Sigmoid colon (tissue), 4 donors: ENCODE measurements at regions not wholly inside any gene's neighbourhood (a gene's known extent, or its start where the extent isn't known, plus 50 kb on each side); places are given as distances from the start of the nearest gene placed in this dataset.

ENCODE experiments used
- CTCF ChIP-seq, 4 experiments: fragments of 450-650 bp in 3 of 4; fragments of 200-600 bp in 1 of 4; IDR thresholded peaks; one replicate each; pipeline ENCODE4 v1.5.1; 2016 to 2019; ENCODE audit warnings: antibody characterized with exemption in 4 of 4, mild to moderate bottlenecking in 3 of 4, moderate library complexity in 2 of 4
- EP300 ChIP-seq, 4 donors: sonication (generic); formaldehyde crosslinking; IDR thresholded peaks; one replicate each; pipeline ENCODE4 v1.6.1; 2017; ENCODE audit warnings: antibody characterized with exemption in 4 of 4
- POLR2A ChIP-seq, 2 donors: fragments of 450-650 bp; IDR thresholded peaks; one replicate each; pipeline ENCODE4 v1.6.1; 2016; ENCODE audit warnings: antibody characterized with exemption in 2 of 2, mild to moderate bottlenecking in 2 of 2, moderate library complexity in 2 of 2
- POLR2AphosphoS5 ChIP-seq, 4 donors: sonication (generic); formaldehyde crosslinking; IDR thresholded peaks; one replicate each; pipeline ENCODE4 v1.6.1; 2017; ENCODE audit warnings: antibody characterized with exemption in 4 of 4

GRCh38 chr6:9496837-9497236, 918.0 kb downstream of the TFAP2A start:
- TF ChIP-seq CTCF (IDR thresholded peaks at IDR 0.05) (no peak), POLR2A (IDR thresholded peaks at IDR 0.05) (no peak), EP300 (IDR thresholded peaks at IDR 0.05) (no peak), POLR2AphosphoS5 (IDR thresholded peaks at IDR 0.05) (no peak)
